Stimulated activated CD4-positive, alpha-beta T cell treated with anti-CD3 and anti-CD28 coated beads, Interleukin-15, amount 100 ng/mL, for 24 hours (primary cell): ENCODE measurements at regions not wholly inside any gene's neighbourhood (a gene's known extent, or its start where the extent isn't known, plus 50 kb on each side); places are given as distances from the start of the nearest gene placed in this dataset.

Experiments
- DNase-seq: peaks from one replicate; pipeline ENCODE4 v3.0.0-alpha.2; 2020

DNA sequence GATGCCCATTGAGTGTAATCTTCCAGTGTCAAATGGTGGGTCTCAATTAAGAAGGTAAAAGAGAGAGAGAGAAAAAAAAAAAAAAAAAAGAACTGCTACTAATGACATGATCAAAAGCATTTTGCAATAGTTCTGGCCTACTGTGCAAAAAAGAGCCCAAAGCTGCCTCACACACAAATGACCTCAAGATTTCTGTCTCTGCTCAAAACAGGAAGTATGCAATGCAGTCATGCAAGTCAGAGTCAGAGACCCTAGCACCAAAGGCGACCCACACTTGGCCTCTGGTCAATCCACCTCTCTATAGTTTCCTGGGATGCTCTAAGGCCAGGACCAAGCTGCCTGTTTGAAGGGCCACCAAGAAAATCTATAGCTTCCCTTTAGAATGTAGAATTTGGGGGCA is 323.5 kb downstream of the VPS13C start:
- DNase-seq = no peak

DNA sequence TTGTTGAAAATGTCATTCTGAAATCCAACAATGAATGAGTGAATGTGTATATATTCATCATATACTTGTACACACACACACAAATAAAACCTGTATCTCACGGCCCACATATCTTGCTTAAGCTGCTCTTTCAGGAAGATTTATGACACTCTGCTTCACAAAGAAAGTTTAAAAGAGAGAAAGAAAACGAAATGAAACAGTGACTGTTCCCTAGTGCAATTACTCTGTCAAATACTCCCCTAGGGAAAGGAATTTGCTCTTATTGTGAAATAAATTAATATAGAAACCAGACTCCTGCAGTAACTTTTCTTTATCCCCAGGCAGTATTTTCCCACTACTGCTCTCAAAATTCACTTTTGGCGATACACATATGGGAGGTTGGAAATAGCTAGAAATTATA is 329.1 kb downstream of the VPS13C start:
- DNase-seq = no peak

DNA sequence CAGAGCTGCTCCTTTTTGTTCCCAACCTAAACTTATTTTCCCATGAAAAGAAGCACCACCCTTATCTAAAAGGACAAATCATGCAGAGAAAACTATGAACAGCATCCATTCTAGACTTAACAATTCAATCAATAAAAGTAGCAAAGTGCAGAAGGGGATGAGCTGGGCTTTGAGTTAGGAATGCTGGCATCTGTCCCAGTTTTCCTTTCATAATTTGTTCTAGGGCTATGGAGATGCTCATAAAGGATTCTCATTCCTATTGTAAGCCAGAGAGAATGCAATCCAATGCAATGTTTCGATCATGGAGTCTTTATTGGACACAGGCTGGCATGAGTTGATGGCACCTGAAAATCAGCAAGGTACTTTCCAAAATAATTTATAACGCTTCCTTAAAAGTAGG is 330.6 kb downstream of the VPS13C start:
- no peak for DNase-seq

DNA sequence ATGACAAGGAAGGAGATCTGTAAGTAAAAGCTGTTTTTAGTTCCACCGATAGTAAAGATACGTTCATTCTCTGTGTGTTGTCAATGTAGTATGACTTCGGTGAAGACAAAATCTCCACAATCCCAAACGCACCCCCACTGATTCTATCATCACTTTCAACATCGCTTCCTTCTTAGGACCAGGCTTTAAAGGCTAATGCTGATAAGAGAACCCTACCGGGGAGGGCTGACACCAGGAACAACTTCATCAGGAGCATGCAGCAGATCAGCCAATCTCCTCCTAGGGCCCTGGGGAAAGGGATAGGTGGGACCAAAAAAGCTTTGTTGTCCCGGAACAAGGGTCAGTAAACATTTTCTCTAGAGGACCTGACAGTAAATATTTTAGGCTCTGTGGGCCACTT is 334.1 kb downstream of the VPS13C start:
- DNase-seq = no peak

DNA sequence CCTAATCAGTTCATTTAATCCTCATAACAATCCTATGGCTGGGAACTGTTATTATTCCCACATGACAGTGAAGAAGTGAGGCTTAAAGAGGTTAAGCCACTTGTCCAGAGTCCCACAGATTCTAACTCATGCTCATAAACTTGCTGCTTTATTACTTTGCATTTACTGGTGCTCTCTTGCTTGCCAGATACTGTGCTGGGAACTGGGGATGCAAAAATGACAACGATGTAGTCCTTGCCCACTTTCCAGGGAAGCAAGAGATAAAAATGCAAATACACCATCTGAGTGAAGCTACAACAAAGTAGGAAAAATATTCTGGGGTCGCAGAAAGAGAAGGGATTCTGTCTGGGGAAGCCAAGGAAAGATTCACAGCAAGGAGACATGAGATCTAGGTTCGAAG is 335.0 kb downstream of the VPS13C start:
- DNase-seq = no peak

DNA sequence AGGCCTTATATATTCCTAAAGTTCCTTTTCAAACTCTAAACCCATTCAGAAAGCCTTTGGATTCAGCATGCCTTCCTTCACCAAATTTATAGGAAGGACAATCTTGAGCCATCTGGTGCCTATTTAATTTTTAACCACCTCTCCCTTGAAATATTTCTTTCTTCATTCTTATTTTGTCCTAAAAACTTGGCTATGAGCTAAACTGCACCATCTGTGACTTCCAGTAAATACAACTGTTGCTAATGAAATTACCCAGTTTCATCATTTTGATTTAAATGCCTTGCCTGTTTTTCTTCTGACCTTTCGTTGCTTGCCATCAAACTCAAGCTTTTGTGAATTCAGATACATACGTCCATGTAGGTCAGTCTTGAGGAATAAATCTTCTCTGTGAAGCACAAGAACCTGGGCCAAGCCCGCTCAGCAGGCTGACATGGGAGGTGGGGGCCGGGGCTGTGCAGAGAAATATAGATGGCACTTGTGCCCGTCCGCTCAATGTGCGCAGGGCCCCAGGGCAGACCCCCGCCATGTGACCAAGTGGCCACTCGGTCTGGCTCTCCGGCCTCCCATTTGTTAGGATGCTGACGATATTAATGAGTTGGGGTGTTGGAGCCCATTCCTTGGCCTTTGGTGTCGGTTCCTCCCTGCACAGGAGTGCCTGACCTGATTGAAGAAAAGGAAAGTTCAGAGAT is 335.9 kb downstream of the VPS13C start:
- DNase-seq = no peak

DNA sequence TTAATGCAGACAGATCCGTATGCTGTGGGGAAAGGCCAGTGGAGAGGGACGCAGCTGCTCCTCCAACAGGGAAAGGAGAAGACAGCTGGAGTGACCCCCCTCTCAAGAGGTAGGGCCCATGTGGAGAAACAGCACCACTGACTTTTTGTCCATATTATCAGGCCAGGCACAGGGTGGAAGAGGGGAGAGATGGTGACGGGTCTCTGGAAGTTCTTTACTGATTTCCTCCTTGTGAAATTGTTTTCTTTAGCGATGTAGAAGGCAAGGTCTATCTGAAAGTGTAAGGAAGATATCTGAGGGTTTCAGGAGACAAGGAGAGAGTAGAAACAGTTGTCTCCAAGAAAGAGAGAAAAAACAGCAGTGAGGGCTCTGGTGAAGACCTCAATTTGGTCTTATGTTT is 338.8 kb downstream of the VPS13C start:
- DNase-seq = no peak

DNA sequence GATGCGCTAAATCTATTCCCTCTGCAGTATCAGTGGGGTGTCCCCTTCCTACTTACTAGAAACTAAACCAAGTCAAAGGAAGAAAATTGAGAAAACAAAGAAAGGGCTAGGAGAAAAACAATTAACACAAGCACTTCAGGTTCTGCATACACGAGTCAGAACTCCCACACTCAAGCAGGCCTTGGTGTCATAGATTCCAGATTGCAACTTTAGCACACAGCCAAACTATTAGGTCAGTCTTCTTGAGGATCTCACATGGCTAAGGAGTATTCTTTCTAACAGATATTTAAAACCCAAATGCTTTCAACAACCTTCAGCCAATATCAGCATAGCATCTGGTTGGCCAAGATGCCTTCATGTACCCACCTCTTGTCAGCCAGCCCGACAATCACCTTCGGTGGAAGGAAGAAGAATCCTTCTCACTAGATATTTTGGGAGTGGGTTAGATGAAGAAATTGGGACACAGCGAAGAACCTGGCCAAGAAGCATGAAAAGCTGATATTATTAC is 340.0 kb downstream of the VPS13C start:
- no peak for DNase-seq

DNA sequence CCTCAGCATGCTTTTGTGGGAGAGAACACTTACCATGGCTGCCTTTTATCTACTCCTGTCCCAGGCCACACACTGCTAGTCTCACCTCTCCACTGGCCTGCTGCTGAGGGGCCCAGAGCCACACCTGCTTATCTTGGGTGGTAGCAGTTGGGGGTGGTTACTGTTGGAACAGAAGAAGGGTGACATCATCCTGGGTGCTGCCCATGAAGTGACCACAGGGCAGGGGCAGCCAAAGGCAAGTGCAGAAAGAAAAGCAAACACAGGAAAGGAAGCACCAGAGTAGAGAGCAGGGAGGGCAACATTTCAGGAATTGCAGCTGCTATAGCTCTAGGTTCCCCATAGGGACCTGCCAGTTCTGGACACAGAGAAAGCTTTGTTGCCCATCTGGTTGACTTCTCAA is 345.2 kb downstream of the VPS13C start:
- DNase-seq = no peak

DNA sequence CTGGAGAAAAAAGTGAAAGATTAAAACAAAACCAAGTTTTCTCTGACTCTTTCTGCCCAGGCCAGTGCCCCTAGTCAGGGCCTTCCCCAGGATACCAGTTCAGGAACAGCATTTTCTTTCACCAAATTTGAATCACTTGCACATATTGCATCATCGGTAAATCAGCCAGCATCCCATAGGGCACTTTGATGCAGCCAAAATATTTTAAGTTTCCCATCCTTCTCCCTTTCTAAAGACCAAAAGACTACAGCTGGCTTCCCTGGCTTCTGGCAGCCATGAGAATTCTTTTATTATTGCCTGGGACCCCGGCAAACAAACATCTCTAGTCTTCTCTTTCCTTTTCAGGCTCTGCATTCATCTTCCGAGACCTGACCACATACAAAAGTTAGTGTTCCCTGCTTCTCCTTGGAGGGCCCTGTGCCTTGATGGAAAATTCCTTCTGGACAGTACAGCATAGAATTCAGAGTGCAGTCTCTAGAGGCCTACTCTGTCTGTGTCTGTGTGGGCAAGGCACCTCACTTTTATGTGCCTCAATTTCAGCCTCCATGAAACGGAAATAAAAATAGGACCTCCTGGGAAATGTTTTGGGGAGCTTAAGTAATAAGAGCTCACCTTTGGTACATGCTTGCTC is 348.0 kb downstream of the VPS13C start:
- no peak for DNase-seq

DNA sequence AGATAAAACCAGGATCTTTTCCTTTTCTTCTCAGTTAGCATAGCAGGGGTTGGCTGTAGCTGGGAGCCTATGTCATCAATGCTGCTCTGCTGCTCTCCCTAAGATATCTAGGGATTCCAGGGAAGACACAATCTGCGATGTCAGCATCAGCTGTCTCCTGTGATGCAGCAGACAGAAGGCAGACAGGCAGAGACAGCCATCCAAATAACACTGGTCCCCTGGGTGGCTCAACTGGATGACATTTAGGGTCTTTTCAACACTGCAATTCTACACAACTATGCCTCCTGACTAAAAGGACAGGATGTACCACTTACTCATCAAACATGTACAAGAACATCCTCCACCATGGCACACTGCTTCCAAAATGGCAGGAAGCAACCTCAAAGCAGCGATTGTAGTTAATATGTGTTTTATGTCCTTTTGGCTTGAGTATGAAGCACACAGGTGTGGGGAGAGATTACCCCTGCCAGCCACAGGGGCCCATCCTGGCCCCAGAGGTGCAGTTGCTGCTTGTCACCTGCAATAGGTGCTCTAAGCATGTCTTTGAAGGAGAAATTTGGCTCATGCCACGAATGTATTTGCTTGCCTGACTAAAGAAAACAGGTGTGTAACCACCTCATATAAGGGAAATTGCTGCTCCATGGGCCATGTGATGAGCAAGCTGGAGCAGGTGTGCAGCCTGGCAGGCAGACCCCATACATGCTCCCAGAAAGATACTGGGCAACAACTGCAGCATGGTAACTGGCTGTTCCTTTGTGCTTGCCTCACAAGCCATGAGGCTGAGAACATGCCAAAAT is 357.8 kb downstream of the VPS13C start:
- DNase-seq = no peak

DNA sequence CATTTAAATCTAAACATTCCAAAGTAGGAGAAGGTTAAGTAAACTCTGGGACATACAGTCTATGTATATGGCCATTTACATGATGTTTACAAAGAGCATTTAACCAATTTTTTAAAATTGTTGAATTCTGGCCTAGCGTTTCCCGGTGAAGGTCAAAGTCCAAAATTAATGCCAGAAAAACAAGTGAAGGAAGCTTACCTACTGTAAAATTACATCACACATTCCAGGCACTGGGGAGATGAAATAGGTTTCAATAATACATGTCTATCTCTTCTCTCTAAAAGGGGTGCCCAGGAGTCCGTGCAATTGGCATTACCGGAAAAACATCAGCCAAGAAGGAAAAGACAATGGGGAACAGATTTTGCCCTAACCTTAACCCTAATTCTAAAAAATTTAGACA is 358.8 kb downstream of the VPS13C start:
- DNase-seq = no peak

DNA sequence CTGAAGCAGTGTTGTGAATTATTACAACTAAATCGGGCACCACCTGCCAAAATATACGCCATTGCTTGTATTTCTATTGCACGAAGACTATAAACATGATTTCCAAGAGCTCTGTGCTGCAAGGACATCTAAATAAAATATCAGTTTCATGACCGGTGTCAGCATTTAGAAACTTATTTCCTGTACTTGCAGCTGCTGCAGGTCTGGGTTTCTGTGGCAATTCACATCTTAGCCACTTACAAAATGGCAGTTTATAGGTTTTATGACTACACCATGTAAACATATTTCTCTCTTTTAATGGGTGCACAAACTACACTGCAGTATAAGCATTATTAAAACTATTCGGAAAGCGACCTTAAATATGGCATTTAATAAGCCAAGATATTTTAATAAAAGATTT is 359.4 kb downstream of the VPS13C start:
- DNase-seq = no peak

DNA sequence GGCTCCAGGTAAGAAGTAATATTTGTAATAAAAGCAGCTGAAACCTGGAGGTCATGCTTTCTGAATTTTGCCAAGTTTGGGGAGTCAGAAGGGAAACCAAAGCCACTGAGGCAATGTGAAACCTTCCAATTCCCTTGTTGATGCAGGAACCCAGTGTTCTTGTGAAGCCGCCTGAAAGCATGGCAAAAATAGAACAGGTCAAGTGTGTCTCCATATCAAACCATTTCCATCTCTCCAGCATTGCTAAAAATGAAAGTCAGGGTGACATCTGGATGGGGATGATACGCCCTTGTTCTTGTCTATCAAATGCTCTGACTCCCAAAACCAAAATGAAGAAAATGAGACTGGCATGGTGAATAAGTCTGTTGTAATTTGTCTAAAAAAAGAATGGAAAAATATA is 362.5 kb downstream of the VPS13C start:
- no peak for DNase-seq

DNA sequence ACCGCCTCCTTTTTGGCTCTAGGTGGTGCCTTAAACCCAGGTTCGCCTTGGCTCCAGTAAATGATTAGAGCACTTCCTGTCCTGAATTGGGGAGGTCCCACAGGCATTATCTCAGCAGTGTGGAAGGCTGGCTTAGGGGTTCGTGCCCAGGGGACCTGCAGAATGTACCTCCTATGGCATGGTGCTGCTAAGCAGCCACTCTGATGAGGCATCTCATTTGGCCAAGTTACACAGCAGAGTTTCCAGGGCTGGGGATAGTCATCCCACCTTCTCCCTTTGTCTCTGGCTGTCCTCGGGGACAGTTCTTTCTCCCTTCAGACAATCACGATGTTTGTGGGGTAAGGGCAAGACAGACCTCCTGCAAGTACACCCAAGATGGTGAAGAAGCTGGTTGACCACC is 371.2 kb downstream of the VPS13C start:
- no peak for DNase-seq

DNA sequence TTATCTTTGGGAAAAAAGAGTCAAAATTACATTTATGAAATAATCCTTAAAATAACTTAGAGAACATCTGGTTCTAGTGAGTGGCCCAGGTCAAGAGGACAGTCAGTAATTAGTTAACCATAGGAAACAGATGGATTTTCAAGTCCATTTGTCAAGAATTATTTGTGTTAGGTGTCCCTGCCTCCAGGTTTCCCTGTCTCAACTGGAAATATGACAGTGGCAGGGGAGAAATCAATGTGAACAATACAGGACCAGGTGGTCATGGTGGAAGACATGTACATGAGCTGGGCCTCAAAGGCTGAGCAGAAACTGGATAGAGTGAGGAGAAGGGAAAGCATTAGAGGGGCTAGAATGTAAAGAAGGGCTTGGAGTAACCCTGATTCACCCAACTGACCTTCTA is 372.6 kb downstream of the VPS13C start:
- DNase-seq = no peak

DNA sequence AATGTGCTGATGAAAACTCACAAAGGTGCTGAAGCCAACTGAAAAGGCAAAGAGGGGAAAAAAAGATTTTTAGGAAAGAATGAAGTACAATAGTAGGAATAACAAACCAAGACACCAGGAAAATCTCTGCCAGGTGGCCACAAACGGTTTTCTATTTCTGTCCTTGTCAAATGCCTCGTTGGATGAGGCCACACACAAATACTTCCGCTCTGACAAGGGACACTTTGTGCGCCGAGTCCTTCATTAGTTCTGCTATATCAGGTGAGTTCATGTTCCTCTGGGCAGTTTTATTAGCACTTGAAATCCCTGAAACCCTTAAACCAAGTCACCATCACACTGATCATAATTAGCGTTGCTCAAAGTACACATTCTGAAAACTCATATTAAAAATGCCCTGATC is 373.1 kb downstream of the VPS13C start:
- no peak for DNase-seq

DNA sequence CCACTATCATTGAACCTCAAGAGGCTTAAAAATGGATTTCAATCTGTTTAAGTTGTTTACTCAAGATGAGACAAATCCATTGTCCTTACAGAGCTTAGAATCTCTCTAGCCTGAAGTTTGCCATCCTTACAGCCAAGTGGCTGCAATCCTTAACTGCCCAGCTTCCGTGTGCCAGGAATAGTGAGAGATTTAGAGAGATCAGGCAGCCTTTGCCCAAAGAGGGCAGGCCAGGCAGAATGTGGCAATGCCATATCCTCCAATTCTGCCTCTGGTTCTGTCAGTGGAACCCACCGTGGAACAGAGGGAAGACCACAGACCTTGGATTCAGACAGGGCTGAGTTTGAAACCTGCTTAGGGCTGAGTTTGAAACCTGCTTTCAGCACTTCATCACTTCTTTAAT is 374.3 kb downstream of the VPS13C start:
- DNase-seq = no peak

DNA sequence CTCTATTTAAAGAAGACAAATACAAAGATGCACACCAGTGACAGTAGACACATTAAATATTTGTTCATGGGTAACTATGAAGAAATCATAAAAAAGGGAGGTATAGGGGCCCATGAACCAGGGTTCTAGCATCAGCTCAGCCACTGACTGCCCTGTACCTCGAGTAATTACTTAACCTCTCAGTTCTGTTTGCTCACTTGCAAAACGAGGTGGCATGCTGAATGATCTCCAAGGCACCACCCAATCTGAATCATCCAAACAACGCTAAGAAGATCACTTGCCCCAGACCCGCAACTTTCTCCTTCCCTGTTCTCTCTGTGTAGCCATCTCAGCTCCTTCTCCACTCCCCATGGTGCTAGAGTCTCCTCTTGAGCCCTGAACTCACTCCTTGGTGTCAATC is 374.7 kb downstream of the VPS13C start:
- DNase-seq = no peak

DNA sequence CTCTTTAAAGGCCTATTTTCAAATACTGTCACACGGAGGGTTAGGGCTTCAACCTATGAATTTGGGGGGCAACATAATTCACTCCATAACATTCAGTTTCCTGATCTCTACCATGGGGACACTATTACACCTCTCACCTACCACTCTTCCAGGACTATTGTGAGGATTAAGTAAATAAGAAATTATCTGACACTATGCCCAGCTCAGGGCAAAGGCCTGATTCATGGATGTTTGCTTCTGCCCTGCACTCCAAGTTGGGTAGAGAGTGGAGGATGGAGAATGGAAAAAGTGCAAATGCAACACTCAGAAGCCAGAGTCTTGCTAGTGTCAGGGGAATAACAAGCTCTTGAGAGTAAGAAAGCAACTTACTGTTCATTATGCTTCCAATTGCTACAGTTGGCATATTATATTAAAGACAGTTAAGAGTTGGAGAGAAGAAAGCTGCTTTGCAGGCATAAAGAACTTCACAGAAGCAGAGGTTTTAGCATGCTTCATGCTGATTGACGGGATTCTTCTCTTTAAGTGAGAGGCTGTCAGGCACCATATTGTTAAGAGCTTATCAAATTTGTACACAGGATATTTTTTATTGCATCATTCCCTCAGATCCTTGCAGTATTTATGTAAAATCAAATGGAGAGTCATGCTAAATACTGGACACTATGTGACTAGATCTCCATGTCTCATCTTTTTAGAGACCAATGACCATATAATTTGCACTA is 375.3 kb downstream of the VPS13C start:
- no peak for DNase-seq

DNA sequence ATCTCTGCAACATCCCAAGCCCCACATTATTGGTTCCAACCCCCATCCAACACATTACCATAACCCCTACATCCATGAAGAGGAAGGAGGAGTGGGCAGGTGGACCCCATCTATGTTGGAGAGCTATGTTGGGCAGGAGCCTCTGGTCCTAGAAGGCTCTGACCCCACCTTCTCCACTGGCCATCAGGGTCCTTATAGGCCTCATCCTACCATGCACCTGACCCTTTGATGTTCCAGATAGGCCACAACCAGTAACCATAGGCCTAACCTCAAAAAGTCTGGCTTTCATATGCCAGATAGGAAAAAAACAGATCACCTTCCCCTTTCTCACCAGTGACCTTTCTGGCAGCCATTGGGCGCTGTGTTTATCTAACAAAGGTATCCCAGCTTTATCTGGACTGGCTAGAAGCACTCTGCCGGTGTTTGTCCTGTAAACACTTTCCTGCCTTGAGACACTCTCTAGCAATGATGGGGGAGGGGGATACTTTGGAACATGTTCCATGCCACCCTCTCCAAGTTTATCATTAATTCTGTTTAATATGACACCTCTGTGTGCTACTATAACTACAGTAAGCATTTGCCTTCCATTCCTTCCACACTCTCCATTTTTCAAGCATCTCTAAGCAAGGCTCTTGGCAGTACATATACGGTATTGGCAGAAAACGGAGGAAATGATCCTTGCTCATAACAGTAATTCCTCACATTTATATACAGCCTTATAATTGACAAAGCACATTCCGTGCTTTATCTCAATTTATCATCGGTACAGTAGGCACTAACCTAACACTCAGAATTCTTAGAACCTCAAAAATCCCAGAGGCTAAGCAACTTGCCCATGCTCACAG is 377.1 kb downstream of the VPS13C start:
- DNase-seq = no peak

DNA sequence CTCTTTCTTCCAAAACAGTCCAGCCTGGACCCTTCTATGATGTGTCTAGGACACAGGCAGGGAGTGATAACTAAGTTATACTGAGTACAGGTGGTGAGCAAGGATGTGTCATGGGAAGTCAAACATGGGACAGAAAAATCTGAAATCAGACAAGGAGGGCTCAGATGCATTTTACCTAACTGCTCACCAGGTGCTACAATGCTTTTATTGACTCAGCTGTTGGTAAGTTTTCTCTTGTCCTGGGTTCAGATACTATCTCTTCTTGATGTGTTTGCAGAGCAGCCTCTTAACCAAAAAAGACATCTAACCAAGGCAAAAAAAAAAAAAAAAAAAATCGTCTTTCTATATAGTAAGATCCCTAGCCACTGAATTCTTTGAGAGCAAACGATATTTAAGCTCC is 378.6 kb downstream of the VPS13C start:
- no peak for DNase-seq

DNA sequence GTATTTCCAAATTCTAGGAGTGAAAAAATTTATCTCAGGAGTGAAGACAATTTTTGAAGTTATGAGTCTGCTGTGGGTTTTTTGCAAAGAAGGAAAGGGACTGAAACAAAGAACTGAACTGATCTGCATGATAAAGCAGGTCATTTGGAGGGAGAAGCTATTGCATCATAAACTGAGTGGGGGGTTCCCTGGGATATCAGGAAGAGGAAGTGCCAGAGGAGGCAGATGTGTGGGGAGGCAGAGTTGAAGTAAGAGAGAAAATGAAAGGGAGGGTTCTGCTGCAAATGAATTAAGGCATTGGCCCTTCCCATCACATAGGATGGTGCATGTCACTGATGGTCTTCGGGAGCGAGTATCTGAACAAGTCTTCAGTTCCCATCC is 379.2 kb downstream of the VPS13C start:
- DNase-seq = no peak
